DMS153 treated with DMSO at 0.1 percent for 48 hours (cell line): ENCODE measurements at regions not wholly inside any gene's neighbourhood (a gene's known extent, or its start where the extent isn't known, plus 50 kb on each side); places are given as distances from the start of the nearest gene placed in this dataset.
"Not testable (repeated sequence)": the region's sequence is repeated elsewhere in the genome, so short reads cannot be mapped to it uniquely, and the experiment has no call there.

Experiments used
- DNase-seq: peaks from one replicate; lab custom pipeline; 2025; ENCODE audit not compliant: unreplicated experiment; lab: John Stamatoyannopoulos, UW

GRCh38 chr16:60200161-60200560 is 1466.0 kb upstream of the GOT2 start:
- DNase-seq, result no peak

- DNase-seq, result no peak
These were observed 1465.0 kb upstream of the GOT2 start for GRCh38 chr16:60199150-60199549.

DNA sequence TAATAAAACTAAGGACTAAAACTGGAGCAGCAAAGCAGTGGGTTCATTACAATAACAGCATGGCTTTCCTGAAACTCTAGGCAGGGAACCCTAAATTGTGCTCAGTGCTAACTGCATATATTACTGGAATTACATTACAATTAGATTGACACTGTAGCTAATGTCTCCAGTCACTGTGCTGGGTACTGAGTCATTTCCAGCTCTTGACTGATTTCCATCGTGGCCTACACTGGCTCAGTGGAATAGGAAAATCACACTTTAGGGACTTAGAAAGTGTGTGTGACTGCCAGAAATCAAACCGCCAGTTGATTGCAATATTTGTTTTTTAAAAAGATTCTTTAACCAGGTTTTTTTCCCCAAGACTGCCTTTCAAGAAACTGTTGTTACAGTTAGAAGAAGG is 1447.4 kb upstream of the GOT2 start:
- no peak for DNase-seq

DNA sequence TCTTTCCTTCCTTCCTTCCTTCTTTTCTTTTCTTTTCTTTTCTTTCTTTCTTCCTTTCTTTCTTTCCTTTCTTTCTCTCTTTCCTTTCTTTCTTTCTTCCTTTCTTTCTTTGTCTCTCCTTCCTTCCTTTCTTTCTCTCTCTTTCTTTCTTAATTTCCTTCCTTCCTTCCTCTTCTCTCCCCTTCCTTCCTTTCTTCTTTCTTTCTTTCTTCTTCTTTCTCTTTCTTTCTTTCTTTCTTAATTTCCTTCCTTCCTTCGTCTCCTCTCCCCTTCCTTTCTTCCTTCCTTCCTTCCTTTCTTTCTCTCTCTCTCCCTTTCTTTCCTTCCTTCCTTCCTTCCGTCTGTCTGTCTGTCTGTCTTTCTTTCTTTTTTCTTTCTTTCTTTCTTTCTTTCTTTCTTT is 1446.5 kb upstream of the GOT2 start:
- no peak for DNase-seq

GRCh38 chr16:60170196-60170595 is 1436.1 kb upstream of the GOT2 start:
- no peak for DNase-seq

- DNase-seq, result no peak
These were observed 1432.0 kb upstream of the GOT2 start for GRCh38 chr16:60166111-60166510.

GRCh38 chr16:60151987-60152386 is 1417.9 kb upstream of the GOT2 start:
- no peak for DNase-seq

GRCh38 chr16:60150907-60151306 is 1416.8 kb upstream of the GOT2 start:
- no peak for DNase-seq

- DNase-seq, result no peak
These were observed 1409.2 kb upstream of the GOT2 start for GRCh38 chr16:60143348-60143705.

DNA sequence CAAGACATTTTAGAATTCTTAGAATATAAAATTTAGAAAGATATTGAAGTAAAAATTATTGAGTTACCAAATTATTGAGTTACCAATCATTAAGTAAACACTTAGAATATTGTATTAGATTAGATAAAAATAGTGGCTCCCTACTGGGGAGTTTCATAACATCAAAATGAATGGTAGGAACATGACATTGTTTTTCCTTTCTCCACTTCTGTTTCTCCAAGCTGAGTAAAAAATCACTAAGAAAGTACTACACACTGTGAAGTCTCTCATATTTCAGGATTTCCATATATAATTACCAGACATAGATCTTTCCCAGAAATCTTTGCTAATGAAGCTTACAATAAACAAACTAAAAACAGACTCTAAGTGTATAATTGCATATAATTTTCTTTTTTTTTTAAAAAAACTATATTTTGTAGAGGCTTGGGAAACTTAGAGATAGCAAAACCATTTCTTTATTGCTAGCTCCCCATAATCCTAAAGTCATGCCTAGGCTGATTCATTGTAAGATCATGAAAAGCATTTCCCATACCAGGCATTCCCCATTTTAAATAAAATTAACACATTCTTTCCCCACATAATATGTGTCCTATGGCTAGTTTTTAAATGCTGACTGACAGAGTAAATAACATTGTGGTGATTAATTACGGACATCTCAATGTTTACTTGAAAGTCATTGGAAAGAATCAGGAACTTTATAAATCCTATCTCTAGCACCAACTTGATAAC is 1408.7 kb upstream of the GOT2 start:
- DNase-seq, result no peak

DNA sequence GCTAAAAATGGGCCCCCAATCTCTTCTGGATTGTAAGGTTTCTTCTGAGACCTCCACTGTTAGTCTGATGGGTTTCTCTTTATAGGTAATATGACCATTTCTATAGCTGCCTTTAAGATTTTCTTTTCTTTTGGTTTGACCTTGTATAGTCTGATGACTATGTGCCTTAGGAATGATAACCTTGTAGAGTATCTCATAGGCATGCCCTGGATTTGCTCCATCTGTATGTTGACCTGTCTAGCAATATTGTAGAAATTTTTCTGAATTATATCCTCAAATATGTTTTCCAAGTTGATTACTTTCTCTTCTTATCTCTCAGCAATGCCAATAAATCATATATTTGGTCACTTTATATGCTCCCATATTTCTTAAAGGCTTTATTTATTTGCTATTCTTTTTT is 1403.8 kb upstream of the GOT2 start:
- no peak for DNase-seq

- no peak for DNase-seq
These were observed 1393.1 kb upstream of the GOT2 start for GRCh38 chr16:60127196-60127595.

DNA sequence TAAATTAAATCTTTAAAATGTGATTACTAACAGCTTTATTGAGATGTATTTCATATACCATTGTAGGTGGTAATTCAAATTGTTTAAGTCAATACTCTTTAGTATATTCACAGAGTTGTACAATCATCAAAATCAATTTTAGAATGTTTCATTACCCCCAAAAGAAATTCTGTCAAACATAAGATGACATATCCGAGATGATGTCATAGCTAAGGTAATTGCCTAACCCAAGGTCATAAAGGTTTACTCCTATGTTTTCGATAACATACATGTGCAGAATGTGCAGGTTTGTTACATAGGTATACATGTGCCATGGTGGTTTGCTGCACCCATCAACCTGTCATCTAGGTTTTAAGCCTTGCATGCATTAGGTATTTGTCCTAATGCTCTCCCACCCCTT is 1392.0 kb upstream of the GOT2 start:
- DNase-seq, result not testable (repeated sequence)

- DNase-seq, result no peak
These were observed 1389.4 kb upstream of the GOT2 start for GRCh38 chr16:60123392-60124023.

DNA sequence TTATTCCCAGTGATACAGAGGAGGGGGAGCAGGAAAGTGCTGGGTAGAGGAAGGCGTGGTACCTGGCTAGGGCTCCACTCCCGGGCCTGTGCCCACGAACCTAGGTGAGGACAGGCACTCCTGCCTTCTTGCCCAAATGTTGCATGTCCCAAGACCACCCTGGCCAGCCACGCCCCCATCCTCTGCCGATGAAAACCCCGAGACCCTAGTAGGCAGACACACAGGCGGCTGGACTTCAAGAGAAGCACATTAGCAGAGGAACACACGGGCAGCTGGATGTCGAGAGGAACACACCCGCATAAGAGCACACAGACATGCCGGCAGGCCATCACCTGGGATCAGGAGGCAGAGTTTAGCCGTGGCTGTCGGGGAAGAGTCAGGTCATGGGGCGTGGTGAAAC is 1386.5 kb upstream of the GOT2 start:
- DNase-seq, result no peak

GRCh38 chr16:60110531-60110930 is 1376.4 kb upstream of the GOT2 start:
- no peak for DNase-seq

DNA sequence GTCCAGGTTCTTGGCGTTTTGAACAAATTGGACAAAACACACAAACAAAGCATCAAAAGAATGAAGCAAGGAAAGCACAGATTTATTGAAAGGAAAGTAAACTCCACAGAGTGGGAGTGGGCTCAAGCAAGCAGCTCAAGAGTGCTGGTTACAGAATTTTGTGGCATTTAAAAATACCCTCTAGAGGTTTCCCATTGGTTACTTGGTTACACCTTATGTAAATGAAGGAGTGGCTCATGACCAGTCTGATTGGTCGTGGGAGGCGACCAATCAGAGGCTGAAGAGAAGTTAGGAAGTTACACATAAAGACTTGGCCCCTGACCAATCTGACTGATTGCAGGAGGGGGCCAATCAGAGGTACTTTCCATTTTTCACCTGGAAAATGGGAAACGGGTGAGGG is 1373.8 kb upstream of the GOT2 start:
- DNase-seq, result no peak

- DNase-seq, result no peak
These were observed 1373.3 kb upstream of the GOT2 start for GRCh38 chr16:60107437-60107836.

DNA sequence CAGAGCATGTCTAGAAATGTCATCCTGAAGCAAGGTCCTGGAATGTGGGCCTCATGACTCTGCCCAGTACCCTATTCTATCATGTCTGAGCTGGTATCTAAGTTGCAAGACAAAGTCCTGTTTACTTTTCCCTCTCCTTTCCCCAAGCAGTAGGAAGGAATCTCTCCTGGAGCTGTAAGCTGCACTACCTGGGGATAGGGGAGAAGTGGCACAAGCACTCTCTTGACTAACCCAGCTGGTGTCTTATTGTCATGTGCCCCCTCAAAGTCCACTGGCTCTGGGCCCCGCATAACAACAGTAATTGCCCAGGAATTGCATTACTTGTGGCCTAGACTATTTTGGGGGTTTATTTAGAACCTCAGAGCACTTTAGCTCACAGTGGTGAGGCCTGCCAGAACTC is 1366.3 kb upstream of the GOT2 start:
- no peak for DNase-seq

DNA sequence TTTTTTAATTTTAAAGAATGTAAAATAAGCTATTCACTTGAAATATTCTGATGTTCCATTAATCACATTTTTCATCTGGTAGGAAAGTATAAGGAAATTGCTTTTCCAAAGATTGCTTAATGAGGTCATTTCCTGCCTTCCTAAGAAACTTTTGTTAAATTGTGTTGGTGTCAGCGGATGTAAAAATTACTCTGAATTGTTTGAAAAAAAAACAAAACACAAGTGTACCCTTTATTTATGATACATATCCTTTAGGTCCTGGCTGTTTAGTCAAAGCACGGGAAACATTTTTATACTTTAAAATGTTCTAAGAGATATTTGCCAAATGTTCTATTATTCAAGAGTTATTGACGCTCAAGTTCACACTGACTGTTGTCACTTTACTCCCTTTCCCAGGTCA is 1357.4 kb upstream of the GOT2 start:
- DNase-seq, result no peak

GRCh38 chr16:60091071-60091470 is 1357.0 kb upstream of the GOT2 start:
- no peak for DNase-seq

- no peak for DNase-seq
These were observed 1353.4 kb upstream of the GOT2 start for GRCh38 chr16:60087530-60087929.

DNA sequence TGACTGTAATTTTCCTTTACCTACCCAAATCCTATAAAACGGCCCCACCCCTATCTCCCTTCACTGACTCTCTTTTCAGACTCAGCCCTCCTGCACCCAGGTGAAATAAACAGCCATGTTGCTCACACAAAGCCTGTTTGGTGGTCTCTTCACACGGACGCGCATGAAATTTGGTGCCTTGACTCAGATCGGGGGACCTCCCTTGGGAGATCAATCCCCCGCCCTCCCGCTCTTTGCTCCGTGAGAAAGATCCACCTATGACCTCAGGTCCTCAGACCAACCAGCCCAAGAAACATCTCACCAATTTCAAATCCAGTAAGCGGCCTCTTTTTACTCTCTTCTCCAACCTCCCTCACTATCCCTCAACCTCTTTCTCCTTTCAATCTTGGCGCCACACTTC is 1344.7 kb upstream of the GOT2 start:
- DNase-seq, result not testable (repeated sequence)
